AG09309 (cell line): ENCODE measurements at regions not wholly inside any gene's neighbourhood (a gene's known extent, or its start where the extent isn't known, plus 50 kb on each side); places are given as distances from the start of the nearest gene placed in this dataset.

ENCODE experiments used
- DNase-seq: peaks from one replicate; pipeline ENCODE4 v3.0.0-alpha.2; 2010; ENCODE audit warnings: low read depth
- H3K4me3 ChIP-seq: 2 replicates; pipeline ENCODE4 v1.5.1; 2011; ENCODE audit warnings: mild to moderate bottlenecking, low read depth, low read length, moderate library complexity; ENCODE audit not compliant: control insufficient read depth
- TF ChIP-seq, protein P1 (sequence below): IDR thresholded peaks from 2 replicates; pipeline ENCODE4 v1.5.1; 2011; ENCODE audit warnings: mild to moderate bottlenecking, low read depth, low read length, inconsistent platforms; ENCODE audit not compliant: insufficient read depth, control insufficient read depth; ENCODE audit errors: missing control alignments

DNA sequence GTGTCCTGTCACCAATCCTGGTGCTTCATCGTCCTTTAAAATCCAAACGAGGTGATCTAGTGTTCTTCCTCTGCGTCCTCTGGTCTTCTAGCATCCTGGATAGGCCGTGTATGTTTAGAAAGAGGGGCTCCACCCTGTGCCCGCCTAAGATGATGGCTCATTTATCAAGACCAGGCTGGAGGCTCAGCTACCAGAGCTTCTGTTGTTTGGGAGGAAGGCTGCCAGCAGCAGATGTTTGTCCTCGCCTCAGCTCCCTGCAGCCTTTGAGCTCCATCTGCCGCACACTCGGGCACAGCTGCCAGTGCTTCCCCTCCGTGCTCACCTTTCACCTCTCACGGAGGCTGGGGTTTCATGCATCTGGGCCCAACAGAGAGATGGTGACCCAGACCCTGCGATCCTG lies 954.7 kb upstream of the RBFOX1 start:
- no peak overlapping the region for H3K4me3 ChIP-seq
- no peak for DNase-seq
- TF ChIP-seq, protein P1, sequence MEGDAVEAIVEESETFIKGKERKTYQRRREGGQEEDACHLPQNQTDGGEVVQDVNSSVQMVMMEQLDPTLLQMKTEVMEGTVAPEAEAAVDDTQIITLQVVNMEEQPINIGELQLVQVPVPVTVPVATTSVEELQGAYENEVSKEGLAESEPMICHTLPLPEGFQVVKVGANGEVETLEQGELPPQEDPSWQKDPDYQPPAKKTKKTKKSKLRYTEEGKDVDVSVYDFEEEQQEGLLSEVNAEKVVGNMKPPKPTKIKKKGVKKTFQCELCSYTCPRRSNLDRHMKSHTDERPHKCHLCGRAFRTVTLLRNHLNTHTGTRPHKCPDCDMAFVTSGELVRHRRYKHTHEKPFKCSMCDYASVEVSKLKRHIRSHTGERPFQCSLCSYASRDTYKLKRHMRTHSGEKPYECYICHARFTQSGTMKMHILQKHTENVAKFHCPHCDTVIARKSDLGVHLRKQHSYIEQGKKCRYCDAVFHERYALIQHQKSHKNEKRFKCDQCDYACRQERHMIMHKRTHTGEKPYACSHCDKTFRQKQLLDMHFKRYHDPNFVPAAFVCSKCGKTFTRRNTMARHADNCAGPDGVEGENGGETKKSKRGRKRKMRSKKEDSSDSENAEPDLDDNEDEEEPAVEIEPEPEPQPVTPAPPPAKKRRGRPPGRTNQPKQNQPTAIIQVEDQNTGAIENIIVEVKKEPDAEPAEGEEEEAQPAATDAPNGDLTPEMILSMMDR: no peak

DNA sequence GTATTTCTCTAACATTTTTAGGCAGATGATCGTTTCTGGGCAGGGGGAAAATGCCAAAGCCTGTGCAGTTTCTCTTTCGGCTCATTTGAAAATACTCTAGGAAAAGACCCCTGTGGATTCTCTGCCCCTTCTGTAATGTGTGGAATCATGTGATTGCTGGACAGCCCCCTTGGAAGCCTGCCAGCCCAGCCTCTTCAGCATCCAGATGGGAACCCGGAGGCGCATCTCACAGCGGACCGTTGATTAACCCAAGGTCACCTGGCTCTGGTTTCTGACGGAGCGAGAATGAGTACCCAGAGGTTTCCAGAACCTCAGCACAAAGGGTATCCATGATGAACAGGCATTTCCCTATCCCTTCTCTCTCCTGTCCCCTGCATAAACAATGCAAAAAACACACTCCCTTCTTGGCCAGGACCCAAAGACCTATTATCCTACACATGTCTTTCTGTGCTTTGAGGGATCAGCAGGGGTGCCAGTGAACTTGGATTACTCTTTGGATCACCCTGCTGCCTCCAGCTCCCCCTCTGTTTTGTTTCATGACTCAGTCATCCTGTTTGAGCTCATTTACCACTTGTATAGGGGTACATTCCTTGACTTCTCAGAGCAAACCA lies 957.1 kb upstream of the RBFOX1 start:
- TF ChIP-seq, protein P1: no peak
- no peak overlapping the region for H3K4me3 ChIP-seq
- DNase-seq: no peak

DNA sequence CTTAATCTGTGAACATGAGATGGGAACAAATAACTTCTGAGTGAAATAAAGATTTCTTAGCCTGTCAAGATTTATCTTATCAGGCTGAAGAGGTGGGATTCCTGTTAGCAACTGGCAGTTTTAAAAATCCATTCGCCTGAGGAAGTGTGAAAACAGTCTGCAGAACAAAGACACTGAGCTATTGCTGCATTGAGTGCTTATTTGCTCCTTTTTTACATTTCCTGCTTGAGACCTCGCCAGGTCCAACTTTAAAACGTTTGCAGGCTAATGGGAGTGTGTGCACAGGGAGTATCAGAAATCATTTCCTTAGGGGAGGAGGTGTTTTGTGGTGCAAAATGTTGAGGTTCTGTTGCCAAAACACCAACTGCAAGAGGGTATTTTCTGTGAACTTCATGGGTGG lies 957.8 kb upstream of the RBFOX1 start:
- DNase-seq: no peak
- TF ChIP-seq, protein P1: no peak
- H3K4me3 ChIP-seq: no peak overlapping the region

DNA sequence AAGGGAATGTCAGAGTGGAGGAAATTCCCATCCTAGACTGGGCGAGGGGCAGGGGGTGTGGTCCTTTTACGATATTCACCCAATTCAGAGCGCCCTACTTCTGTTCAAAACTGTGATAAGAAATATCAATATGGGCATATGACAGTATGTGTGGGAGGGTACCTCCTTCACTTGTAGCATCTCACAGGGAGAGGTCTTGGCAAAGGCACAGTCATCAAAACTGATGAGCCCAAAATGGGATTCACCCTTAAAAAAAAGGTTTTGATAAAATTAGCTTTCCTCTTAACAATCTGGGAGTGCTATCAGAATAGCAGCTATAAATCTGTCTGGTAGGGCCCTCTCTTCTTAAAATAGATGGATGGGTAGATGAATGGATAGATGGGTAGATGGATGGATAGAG lies 967.8 kb upstream of the RBFOX1 start:
- no peak for DNase-seq
- H3K4me3 ChIP-seq: no peak overlapping the region
- TF ChIP-seq, protein P1: no peak

DNA sequence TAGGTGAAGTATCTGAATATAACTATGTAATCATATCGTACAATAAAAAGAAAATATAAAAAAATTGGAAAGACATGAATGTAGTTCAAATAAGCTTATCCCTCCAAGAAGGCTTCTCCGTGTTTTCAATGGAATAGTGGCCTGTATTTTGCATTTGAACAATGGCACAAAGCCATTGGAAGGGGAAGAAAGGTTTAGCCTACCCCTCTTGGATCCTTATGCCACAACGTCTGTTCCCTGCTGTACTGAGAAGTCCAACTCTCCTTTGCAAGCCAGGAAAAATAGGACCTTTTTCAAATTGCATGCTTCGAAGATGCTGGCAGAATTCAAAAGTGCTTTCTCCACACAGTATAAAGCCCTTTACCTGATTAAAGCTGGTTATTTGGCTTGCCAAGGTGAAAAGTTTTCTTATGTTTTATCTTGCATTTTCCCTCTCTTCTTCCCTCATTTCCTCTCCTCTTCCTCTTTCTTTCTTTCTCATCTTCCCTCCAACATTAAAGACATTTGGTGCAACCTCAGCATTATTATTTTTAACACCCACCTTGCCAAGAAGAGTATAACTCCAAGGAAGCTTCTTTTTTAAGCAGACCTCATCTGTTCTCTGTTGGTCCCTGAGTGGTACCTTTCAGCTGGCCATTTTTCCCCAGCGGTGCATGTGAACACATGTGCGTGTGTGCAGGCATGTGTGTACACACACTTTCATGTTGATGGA lies 968.6 kb upstream of the RBFOX1 start:
- no peak for DNase-seq
- no peak overlapping the region for H3K4me3 ChIP-seq
- TF ChIP-seq, protein P1: no peak

DNA sequence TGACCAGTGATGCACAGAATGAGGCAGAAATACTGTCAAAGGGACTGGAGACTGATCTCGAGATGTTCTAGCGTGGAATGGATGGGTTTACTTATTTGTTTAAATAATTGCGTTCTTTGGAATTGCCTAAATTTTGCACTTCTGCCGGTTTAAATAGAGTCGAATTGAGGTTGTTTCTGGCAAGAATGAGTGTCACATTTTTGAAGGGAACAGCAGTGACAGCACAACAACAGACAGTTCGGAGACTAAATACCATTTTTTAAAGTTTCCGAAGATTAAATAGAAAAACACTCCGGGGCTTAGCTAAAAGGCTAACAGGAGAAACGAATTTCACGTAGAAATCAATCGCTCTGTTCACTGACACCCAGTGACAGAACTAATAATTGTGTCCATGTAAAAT lies 969.2 kb upstream of the RBFOX1 start:
- no peak overlapping the region for H3K4me3 ChIP-seq
- no peak for DNase-seq
- TF ChIP-seq, protein P1: no peak
